IMR-90 (cell line): ENCODE measurements at regions not wholly inside any gene's neighbourhood (a gene's known extent, or its start where the extent isn't known, plus 50 kb on each side); places are given as distances from the start of the nearest gene placed in this dataset.

Experiments
- ATAC-seq: fragments of 200-7000 bp; cut with Tn5 transposase; 2 replicates; pipeline ENCODE4 v1.9.1; 2020; ENCODE audit warnings: low read depth, mild to moderate bottlenecking, moderate library complexity
- BruUV-seq: library from RNA; stranded (reverse); fragments of 400-500 nt; replicated peaks from 2 replicates; lab custom pipeline; 2021; lab: Mats Ljungman, UMichigan
- CTCF ChIA-PET: fragments of 300-600 bp; formaldehyde crosslinking; extraction: SDS; loops from one replicate; lab custom pipeline; 2021; ENCODE audit warnings: antibody characterized with exemption; lab: Yijun Ruan, JAX
- POLR2A ChIA-PET: fragments of 300-600 bp; sonication (Branson Sonifier 250); formaldehyde crosslinking; loops from one replicate; lab custom pipeline; 2022; ENCODE audit warnings: antibody characterized with exemption; ENCODE audit not compliant: unreplicated experiment; lab: Charles Lee
- DNase-seq: peaks from one replicate; pipeline ENCODE4 v3.0.0; 2013
- H2AFZ ChIP-seq: replicated peaks from 2 replicates; pipeline ENCODE3; 2013; ENCODE audit warnings: low read length, mild to moderate bottlenecking; ENCODE audit not compliant: poor library complexity
- H2AK5ac ChIP-seq: 2 replicates; pipeline ENCODE4 v1.6.1; 2013; ENCODE audit warnings: low read depth, low read length, inconsistent platforms
- H2AK9ac ChIP-seq: replicated peaks from 2 replicates; pipeline ENCODE3; 2013; ENCODE audit warnings: mild to moderate bottlenecking, low read depth, low read length, moderate library complexity; ENCODE audit not compliant: poor library complexity
- H2BK120ac ChIP-seq: 2 replicates; pipeline ENCODE4 v1.6.1; 2013; ENCODE audit warnings: low read depth, low read length, inconsistent platforms
- H2BK15ac ChIP-seq: 3 replicates; pipeline ENCODE4 v1.6.1; 2013; ENCODE audit warnings: low read depth, low read length, inconsistent platforms
- H2BK20ac ChIP-seq: 2 replicates; pipeline ENCODE4 v1.6.1; 2013; ENCODE audit warnings: low read depth, mild to moderate bottlenecking, inconsistent platforms, low read length, moderate library complexity
- H2BK5ac ChIP-seq: 2 replicates; pipeline ENCODE4 v1.6.1; 2013; ENCODE audit warnings: mild to moderate bottlenecking, low read depth, low read length, inconsistent platforms; ENCODE audit not compliant: poor library complexity, severe bottlenecking
- H3K14ac ChIP-seq: replicated peaks from 2 replicates; pipeline ENCODE4 v1.6.1; 2013; ENCODE audit warnings: low read depth, low read length, inconsistent platforms
- H3K18ac ChIP-seq: 2 replicates; pipeline ENCODE4 v1.6.1; 2013; ENCODE audit warnings: low read depth, low read length, control low read depth
- H3K23ac ChIP-seq: 2 replicates; pipeline ENCODE4 v1.6.1; 2013; ENCODE audit warnings: low read depth, low read length, inconsistent platforms
- H3K27ac ChIP-seq: 2 replicates; pipeline ENCODE4 v1.5.1; 2013; ENCODE audit warnings: mild to moderate bottlenecking, control low read depth, low read length; ENCODE audit not compliant: insufficient read depth
- H3K27me3 ChIP-seq: 2 replicates; pipeline ENCODE4 v1.6.1; 2013; ENCODE audit warnings: low read length; ENCODE audit not compliant: control insufficient read depth, insufficient read depth
- H3K36me3 ChIP-seq: 2 replicates; pipeline ENCODE4 v1.6.1; 2013; ENCODE audit warnings: low read length, mixed read lengths; ENCODE audit not compliant: control insufficient read depth, insufficient read depth
- H3K4ac ChIP-seq: 2 replicates; pipeline ENCODE4 v1.6.1; 2013; ENCODE audit warnings: low read depth, low read length, inconsistent platforms
- H3K4me1 ChIP-seq: 2 replicates; pipeline ENCODE4 v1.6.1; 2013; ENCODE audit warnings: low read length, mixed read lengths; ENCODE audit not compliant: control insufficient read depth, insufficient read depth
- H3K4me2 ChIP-seq: 2 replicates; pipeline ENCODE4 v1.6.1; 2013; ENCODE audit warnings: low read depth, mild to moderate bottlenecking, control low read depth, low read length, moderate library complexity
- H3K4me3 ChIP-seq: 2 replicates; pipeline ENCODE4 v1.5.1; 2013; ENCODE audit warnings: low read depth, mild to moderate bottlenecking, control low read depth, low read length, moderate library complexity; ENCODE audit not compliant: insufficient read depth
- H3K56ac ChIP-seq: 2 replicates; pipeline ENCODE4 v1.6.1; 2013; ENCODE audit warnings: low read length, inconsistent platforms; ENCODE audit not compliant: insufficient read depth; ENCODE audit errors: extremely low read depth
- H3K79me1 ChIP-seq, 2 experiments: 2 replicates each; pipeline ENCODE4 v1.6.1; 2013; ENCODE audit warnings: low read length in 2 of 2, inconsistent platforms in 1 of 2, low read depth in 1 of 2
- H3K9ac ChIP-seq: 2 replicates; pipeline ENCODE4 v1.6.1; 2013; ENCODE audit warnings: low read depth, low read length, control low read depth
- H3K9me1 ChIP-seq: 2 replicates; pipeline ENCODE4 v1.6.1; 2013; ENCODE audit warnings: low read length, inconsistent platforms; ENCODE audit not compliant: insufficient read depth
- H3K9me3 ChIP-seq: 2 replicates; pipeline ENCODE4 v1.6.1; 2013; ENCODE audit warnings: low read length; ENCODE audit not compliant: control insufficient read depth, insufficient read depth
- H4K20me1 ChIP-seq: 2 replicates; pipeline ENCODE4 v1.6.1; 2013; ENCODE audit warnings: low read length, inconsistent platforms; ENCODE audit not compliant: insufficient read depth
- H4K5ac ChIP-seq: 2 replicates; pipeline ENCODE4 v1.6.1; 2013; ENCODE audit warnings: mild to moderate bottlenecking, low read depth, low read length, control low read depth
- H4K8ac ChIP-seq, 2 experiments: 2 replicates each; pipeline ENCODE4 v1.6.1; 2013; ENCODE audit warnings: low read depth in 2 of 2, low read length in 2 of 2, control low read depth in 1 of 2, inconsistent platforms in 1 of 2
- H4K91ac ChIP-seq: 2 replicates; pipeline ENCODE4 v1.6.1; 2013; ENCODE audit warnings: low read depth, low read length, inconsistent platforms; ENCODE audit not compliant: insufficient read depth
- BHLHE40 ChIP-seq: fragments of 150-350 bp; IDR thresholded peaks from 2 replicates; pipeline ENCODE4 v1.6.1; 2016; ENCODE audit warnings: mild to moderate bottlenecking, low read depth, low read length
- CEBPB ChIP-seq: IDR thresholded peaks from 2 replicates; pipeline ENCODE4 v1.6.1; 2012; ENCODE audit warnings: low read depth, low read length, improper control_type of control experiment
- CHD1 ChIP-seq: IDR thresholded peaks from 2 replicates; pipeline ENCODE4 v1.6.1; 2012; ENCODE audit warnings: low read depth, low read length, improper control_type of control experiment
- CTCF ChIP-seq: conservative IDR thresholded peaks from 2 replicates; pipeline ENCODE4 v1.5.1; 2012; ENCODE audit warnings: mild to moderate bottlenecking, low read depth, low read length, improper control_type of control experiment
- ELK1 ChIP-seq: fragments of 150-350 bp; IDR thresholded peaks from 2 replicates; pipeline ENCODE4 v1.6.1; 2016; ENCODE audit warnings: low read depth, mild to moderate bottlenecking, low read length, moderate library complexity, borderline replicate concordance
- FOS ChIP-seq: fragments of 150-350 bp; IDR thresholded peaks from 2 replicates; pipeline ENCODE4 v1.6.1; 2016; ENCODE audit warnings: low read depth, low read length
- MAFK ChIP-seq: IDR thresholded peaks from 2 replicates; pipeline ENCODE4 v1.6.1; 2012; ENCODE audit warnings: low read depth, low read length, improper control_type of control experiment
- MAZ ChIP-seq: IDR thresholded peaks from 2 replicates; pipeline ENCODE4 v1.6.1; 2012; ENCODE audit warnings: low read depth, mild to moderate bottlenecking, low read length, improper control_type of control experiment, moderate library complexity, borderline replicate concordance
- MXI1 ChIP-seq: IDR thresholded peaks from 2 replicates; pipeline ENCODE4 v1.6.1; 2012; ENCODE audit warnings: low read depth, mild to moderate bottlenecking, low read length, moderate library complexity, borderline replicate concordance
- NFE2L2 ChIP-seq: fragments of 150-350 bp; IDR thresholded peaks from 2 replicates; pipeline ENCODE4 v1.6.1; 2016; ENCODE audit warnings: low read depth, mild to moderate bottlenecking, low read length
- POLR2A ChIP-seq: IDR thresholded peaks from 2 replicates; pipeline ENCODE4 v1.6.1; 2012; ENCODE audit warnings: mild to moderate bottlenecking, low read depth, low read length
- RAD21 ChIP-seq: IDR thresholded peaks from 2 replicates; pipeline ENCODE4 v1.6.1; 2012; ENCODE audit warnings: low read length, improper control_type of control experiment
- RCOR1 ChIP-seq: IDR thresholded peaks from 2 replicates; pipeline ENCODE4 v1.6.1; 2012; ENCODE audit warnings: mild to moderate bottlenecking, low read length, improper control_type of control experiment; ENCODE audit not compliant: insufficient replicate concordance
- RFX5 ChIP-seq: IDR thresholded peaks from 2 replicates; pipeline ENCODE4 v1.8.0; 2012; ENCODE audit warnings: low read depth, mild to moderate bottlenecking, low read length, moderate library complexity
- SMC3 ChIP-seq: fragments of 150-350 bp; IDR thresholded peaks from 2 replicates; pipeline ENCODE4 v1.6.1; 2016; ENCODE audit warnings: low read depth, mild to moderate bottlenecking, antibody characterized with exemption, low read length, moderate library complexity
- USF2 ChIP-seq: fragments of 150-350 bp; IDR thresholded peaks from 2 replicates; pipeline ENCODE4 v1.6.1; 2017; ENCODE audit warnings: mild to moderate bottlenecking, antibody characterized with exemption, low read length, low read depth
- WGBS, 2 experiments: methylation state at CpG; one replicate each; pipeline versions ENCODE4 v1.1.5 to v1.1.7; 2013; ENCODE audit warnings: missing lambda C conversion rate in 2 of 2; ENCODE audit not compliant: insufficient read length in 1 of 2; ENCODE audit errors: extremely low coverage in 2 of 2; 5-methylcytosine and 5-hydroxymethylcytosine counted together
- dilution Hi-C: fragments of 300-500 bp; cut with HindIII; formaldehyde crosslinking; loops from one replicate; pipeline ENCODE4 v1.14.3; 2018; ENCODE audit warnings: low sequenced_read_pairs; ENCODE audit not compliant: unreplicated experiment
- in situ Hi-C: fragments of 300-500 bp; cut with MboI; formaldehyde crosslinking; loops from 3 replicates; pipeline ENCODE4 v1.14.3; 2019; ENCODE audit warnings: low sequenced_read_pairs, inconsistent platforms, mixed read lengths
- intact Hi-C: fragments of 100-400 bp; cut with micrococcal nuclease; formaldehyde crosslinking; loops from 2 replicates; pipeline ENCODE4 v1.10.0; 2022

DNA sequence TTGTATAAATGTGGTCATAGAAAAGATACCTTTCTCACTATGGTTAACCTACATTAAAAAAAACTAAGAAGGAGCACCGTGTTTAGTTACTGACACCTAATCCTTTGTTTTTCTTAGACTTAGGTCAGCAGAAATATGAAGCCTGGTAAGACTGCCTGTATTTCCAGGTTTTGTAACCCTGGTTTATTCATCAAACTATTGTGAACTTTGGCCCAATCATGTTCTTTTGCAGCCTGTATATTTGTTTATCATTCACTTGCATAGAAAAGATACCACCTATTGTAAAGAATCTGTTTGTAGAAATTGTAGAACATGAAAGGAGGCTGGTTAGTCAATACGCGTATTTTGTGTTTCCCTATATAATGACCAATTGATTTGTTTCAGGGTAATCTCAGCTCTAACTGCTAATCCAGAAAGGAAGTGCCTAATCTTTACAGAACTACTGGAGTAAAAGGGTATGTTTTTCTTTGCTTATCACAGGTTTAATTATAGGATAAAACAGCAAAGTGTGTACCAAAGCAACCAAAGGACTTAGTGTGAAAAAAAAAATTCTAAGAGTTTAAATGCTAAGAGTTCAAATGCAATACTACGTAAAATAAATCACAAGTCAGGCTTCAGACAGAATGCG, 103.6 kb downstream of the LURAP1L start:
- H4K91ac ChIP-seq: no peak overlapping the region
- no CpG with 5 or more reads among the region's 5 CpGs for WGBS, 2 experiments
- H3K9me1 ChIP-seq: no peaks in the 10 kb centered on the region
- H2BK15ac ChIP-seq: no peak overlapping the region
- no peaks in the 10 kb centered on the region for H3K9me3 ChIP-seq
- BruUV-seq: no TSS peak
- no peaks in the 10 kb centered on the region for H4K20me1 ChIP-seq
- H3K27ac ChIP-seq: no peak overlapping the region
- H3K4me3 ChIP-seq: no peak overlapping the region
- H2AFZ ChIP-seq: no peak overlapping the region
- H3K79me1 ChIP-seq: no peaks in the 10 kb centered on the region
- H3K4ac ChIP-seq: no peak overlapping the region
- H3K23ac ChIP-seq: no peak overlapping the region
- no peak overlapping the region for H2AK5ac ChIP-seq
- no peak overlapping the region for H3K4me2 ChIP-seq
- ChIA-PET CTCF (no interaction called here), POLR2A (no interaction called here)
- H2AK9ac ChIP-seq: no peak overlapping the region
- no peaks in the 10 kb centered on the region for H3K36me3 ChIP-seq
- H3K14ac ChIP-seq: no peak overlapping the region
- ATAC-seq (no peak), DNase-seq (peak; percentile 47)
- H2BK20ac ChIP-seq: no peak overlapping the region
- H3K56ac ChIP-seq: no peak overlapping the region
- no peak overlapping the region for H4K5ac ChIP-seq
- no peaks in the 10 kb centered on the region for H3K27me3 ChIP-seq
- no peak overlapping the region for H4K8ac ChIP-seq
- no peak overlapping the region for H2BK120ac ChIP-seq
- dilution Hi-C loops: no loop called here
- in situ Hi-C loops: no loop called here
- peaks cover 7% of the 10 kb centered on the region for H3K4me1 ChIP-seq
- intact Hi-C loops: no loop called here
- H3K18ac ChIP-seq: peak overlapping the region; percentile 32; the same call in 1 of the 2 replicates
- H3K9ac ChIP-seq: no peak overlapping the region
- no peak overlapping the region for H2BK5ac ChIP-seq
- TF ChIP-seq POLR2A (no peak), NFE2L2 (no peak), RCOR1 (no peak), MXI1 (no peak), MAFK (no peak), BHLHE40 (no peak), SMC3 (no peak), FOS (no peak), ELK1 (no peak), RAD21 (no peak), MAZ (no peak), RFX5 (no peak), USF2 (no peak), CEBPB (no peak), CTCF (no peak), CHD1 (no peak)
